ENCODE measurements at regions not wholly inside any gene's neighbourhood (a gene's known extent, or its start where the extent isn't known, plus 50 kb on each side); places are given as distances from the start of the nearest gene placed in this dataset.

DNA sequence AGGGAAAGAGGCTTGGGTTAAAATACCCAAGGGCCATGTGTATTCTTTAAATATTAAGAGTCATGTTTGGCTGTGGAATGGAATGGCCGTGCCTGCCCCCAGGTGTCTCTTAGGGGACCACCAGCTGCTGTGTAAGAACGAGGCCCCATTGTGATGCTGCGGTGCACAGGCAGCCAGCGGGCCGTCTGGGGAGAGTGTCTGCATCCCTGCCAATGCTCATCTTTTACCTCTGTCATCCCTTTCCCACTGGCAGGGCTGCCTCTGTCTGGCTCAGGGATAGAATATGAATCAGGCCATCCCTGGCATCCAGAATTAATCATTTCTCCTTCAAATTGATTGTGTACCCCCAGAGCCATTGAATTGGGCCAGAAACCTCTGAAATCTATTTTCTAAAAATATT is 137.8 kb upstream of the GALNT17 start:
- TF ChIP-seq CTCF (IDR thresholded peaks at IDR 0.05) (no peak), POLR2A (IDR thresholded peaks at IDR 0.05) (no peak), EP300 (IDR thresholded peaks at IDR 0.05) (no peak), POLR2AphosphoS5 (IDR thresholded peaks at IDR 0.05) (no peak)

Measured in upper lobe of left lung (tissue), 4 donors.